ENCODE measurements at regions not wholly inside any gene's neighbourhood (a gene's known extent, or its start where the extent isn't known, plus 50 kb on each side); places are given as distances from the start of the nearest gene placed in this dataset.
"Not testable (repeated sequence)": the region's sequence is repeated elsewhere in the genome, so short reads cannot be mapped to it uniquely, and the experiment has no call there.

- H3K4me1 ChIP-seq (ENCODE audit: control insufficient read depth in 1 of 2, insufficient read depth in 1 of 2, low read depth in 1 of 2, low read length in 1 of 2) = no peaks in the 10 kb centered on the region
Observed at GRCh38 chr22:16699326-16699725, 106.7 kb upstream of the CCT8L2 start.

GRCh38 chr22:16697492-16698044, 105.0 kb upstream of the CCT8L2 start:
- not testable (repeated sequence) for H3K36me3 ChIP-seq; H3K4me3 ChIP-seq (ENCODE audit: low read depth in 1 of 2, low read length in 1 of 2); H3K9me3 ChIP-seq; H3K27me3 ChIP-seq; H3K4me1 ChIP-seq (ENCODE audit: control insufficient read depth in 1 of 2, insufficient read depth in 1 of 2, low read depth in 1 of 2, low read length in 1 of 2); H3K27ac ChIP-seq

More at GRCh38 chr22:16699326-16699725, 106.7 kb upstream of the CCT8L2 start:
- Histone ChIP-seq H3K9me3 (no peaks in the 10 kb centered on the region), H3K4me3 (ENCODE audit: low read depth in 1 of 2, low read length in 1 of 2) (no peak overlapping the region), H3K27ac (no peak overlapping the region), H3K27me3 (no peaks in the 10 kb centered on the region), H3K36me3 (no peaks in the 10 kb centered on the region)
- no peak for TF ChIP-seq CTCF (IDR thresholded peaks at IDR 0.05)

- H3K36me3 ChIP-seq; H3K27ac ChIP-seq; H3K4me3 ChIP-seq (ENCODE audit: low read depth in 1 of 2, low read length in 1 of 2); H3K27me3 ChIP-seq; H3K9me3 ChIP-seq; H3K4me1 ChIP-seq (ENCODE audit: control insufficient read depth in 1 of 2, insufficient read depth in 1 of 2, low read depth in 1 of 2, low read length in 1 of 2): not testable (repeated sequence)
Observed at GRCh38 chr22:16696900-16697299, 104.3 kb upstream of the CCT8L2 start.

- Histone ChIP-seq H3K9me3 (no peaks in the 10 kb centered on the region), H3K4me3 (ENCODE audit: low read depth in 1 of 2, low read length in 1 of 2) (no peak overlapping the region), H3K36me3 (no peaks in the 10 kb centered on the region), H3K27me3 (no peaks in the 10 kb centered on the region), H3K4me1 (ENCODE audit: control insufficient read depth in 1 of 2, insufficient read depth in 1 of 2, low read depth in 1 of 2, low read length in 1 of 2) (no peaks in the 10 kb centered on the region), H3K27ac (no peak overlapping the region)
- no peak for TF ChIP-seq CTCF (IDR thresholded peaks at IDR 0.05)
Observed at GRCh38 chr22:16695261-16695660, 102.7 kb upstream of the CCT8L2 start.

- H3K27ac ChIP-seq; H3K9me3 ChIP-seq; H3K27me3 ChIP-seq; H3K4me3 ChIP-seq (ENCODE audit: low read depth in 1 of 2, low read length in 1 of 2); H3K4me1 ChIP-seq (ENCODE audit: control insufficient read depth in 1 of 2, insufficient read depth in 1 of 2, low read depth in 1 of 2, low read length in 1 of 2); H3K36me3 ChIP-seq: not testable (repeated sequence)
Observed at GRCh38 chr22:16693747-16694146, 101.1 kb upstream of the CCT8L2 start.

GRCh38 chr22:16689358-16689757, 96.7 kb upstream of the CCT8L2 start:
- H3K9me3 ChIP-seq; H3K27ac ChIP-seq; H3K36me3 ChIP-seq; H3K4me3 ChIP-seq (ENCODE audit: low read depth in 1 of 2, low read length in 1 of 2); H3K4me1 ChIP-seq (ENCODE audit: control insufficient read depth in 1 of 2, insufficient read depth in 1 of 2, low read depth in 1 of 2, low read length in 1 of 2): not testable (repeated sequence)
- H3K27me3 ChIP-seq = peaks cover 12% of the 10 kb centered on the region

DNA sequence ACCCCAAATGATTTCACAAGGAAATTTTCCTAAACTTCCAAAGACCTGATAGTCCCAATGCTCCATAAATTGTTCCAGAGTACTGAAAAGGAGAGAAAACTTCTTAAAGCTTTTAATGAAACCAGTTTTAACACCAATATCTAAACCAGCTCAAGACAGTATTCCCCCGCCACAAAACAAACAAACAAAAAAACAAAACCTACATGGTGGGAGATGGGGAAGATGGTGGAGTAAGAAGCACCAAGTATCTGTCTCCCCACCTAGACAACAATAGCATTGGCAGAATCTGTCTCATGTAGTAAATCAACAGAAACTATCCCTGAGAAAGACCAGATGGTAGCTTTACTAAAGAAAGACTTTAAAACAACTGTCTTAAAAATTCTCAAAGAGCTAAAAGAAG, 88.7 kb upstream of the CCT8L2 start:
- H3K4me3 ChIP-seq (ENCODE audit: low read depth in 1 of 2, low read length in 1 of 2); H3K27ac ChIP-seq; H3K36me3 ChIP-seq; H3K9me3 ChIP-seq; H3K4me1 ChIP-seq (ENCODE audit: control insufficient read depth in 1 of 2, insufficient read depth in 1 of 2, low read depth in 1 of 2, low read length in 1 of 2): not testable (repeated sequence)
- peaks cover 16% of the 10 kb centered on the region for H3K27me3 ChIP-seq

DNA sequence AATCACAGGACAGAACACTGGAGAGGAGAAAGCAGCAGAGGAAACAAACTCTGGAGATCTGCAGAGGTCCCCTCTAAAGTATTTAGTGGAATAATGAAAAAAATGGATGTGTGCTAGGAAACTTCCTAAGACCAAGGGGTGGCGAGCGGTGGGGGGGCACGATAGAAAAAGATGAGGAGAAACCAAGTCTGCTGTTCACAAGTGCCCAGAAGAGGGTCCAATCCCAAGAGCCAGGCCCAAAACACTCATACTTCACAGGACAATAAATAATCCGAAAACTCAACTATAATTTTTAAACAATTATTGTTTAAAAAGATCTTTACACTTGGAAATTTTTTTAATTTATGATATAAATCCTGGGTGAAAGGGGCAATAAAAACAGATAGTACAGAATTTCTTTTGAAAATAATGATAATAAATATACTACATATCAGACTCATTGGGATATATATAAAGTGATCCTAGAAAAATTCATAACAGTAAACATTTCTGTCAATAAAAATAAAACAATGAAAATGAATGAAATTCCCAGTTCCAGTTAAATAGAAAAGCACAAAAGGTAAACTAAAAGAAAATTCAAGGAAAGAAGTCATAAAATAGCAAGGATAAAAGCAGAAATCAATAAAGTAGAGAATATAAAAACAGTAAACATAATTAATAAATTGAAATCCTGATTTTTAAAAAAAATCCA, 87.7 kb upstream of the CCT8L2 start:
- H3K36me3 ChIP-seq; H3K27ac ChIP-seq; H3K4me3 ChIP-seq (ENCODE audit: low read depth in 1 of 2, low read length in 1 of 2); H3K9me3 ChIP-seq; H3K4me1 ChIP-seq (ENCODE audit: control insufficient read depth in 1 of 2, insufficient read depth in 1 of 2, low read depth in 1 of 2, low read length in 1 of 2): not testable (repeated sequence)
- peaks cover 13% of the 10 kb centered on the region for H3K27me3 ChIP-seq

DNA sequence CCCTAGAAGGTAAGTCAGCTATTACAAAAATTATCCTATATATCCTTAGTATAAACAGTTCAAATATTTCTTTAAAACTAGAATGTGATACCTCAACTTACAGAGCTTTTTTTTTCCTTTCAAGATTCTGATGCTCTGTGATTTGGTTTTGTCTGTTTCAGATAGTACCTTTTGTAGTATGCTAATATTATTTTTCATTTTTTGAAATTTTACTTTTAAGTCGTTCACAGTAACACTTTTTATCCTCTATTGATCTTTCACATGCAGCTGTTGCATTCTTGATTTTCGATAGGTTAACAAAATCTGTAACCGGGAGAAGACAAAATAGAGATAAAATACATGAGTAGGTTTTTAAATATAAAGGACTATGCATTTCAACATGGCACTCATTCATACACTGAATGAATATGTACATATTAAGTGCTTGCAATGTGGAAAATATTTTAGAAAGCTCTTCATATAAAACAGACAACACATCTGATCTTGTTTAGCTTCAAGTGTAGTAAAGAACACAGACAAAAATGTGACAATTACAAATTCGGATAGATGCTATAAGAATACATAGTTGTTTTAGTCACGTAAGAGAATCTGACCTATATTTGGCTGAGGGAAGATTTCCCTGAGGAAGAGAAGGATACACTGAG, 86.7 kb upstream of the CCT8L2 start:
- H3K27ac ChIP-seq; H3K4me1 ChIP-seq (ENCODE audit: control insufficient read depth in 1 of 2, insufficient read depth in 1 of 2, low read depth in 1 of 2, low read length in 1 of 2); H3K27me3 ChIP-seq; H3K4me3 ChIP-seq (ENCODE audit: low read depth in 1 of 2, low read length in 1 of 2); H3K9me3 ChIP-seq; H3K36me3 ChIP-seq: not testable (repeated sequence)

DNA sequence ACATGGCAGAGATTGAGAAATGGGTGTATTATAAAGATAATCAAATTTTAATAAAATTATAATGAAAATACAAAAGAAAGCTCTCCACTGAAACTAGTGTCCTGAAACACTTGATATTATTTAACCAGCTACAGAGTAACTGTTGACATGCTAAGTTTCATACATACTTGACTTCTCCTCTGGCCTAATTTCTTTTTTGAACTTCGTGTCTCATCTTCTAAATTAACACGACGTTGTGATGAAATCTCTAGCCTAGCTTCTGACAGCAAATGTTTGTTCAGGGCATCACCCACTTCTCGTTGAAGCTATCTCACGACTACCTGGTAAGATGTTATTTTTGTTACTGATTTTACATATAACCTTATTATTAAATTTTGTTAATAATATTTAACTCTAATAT, 80.8 kb upstream of the CCT8L2 start:
- H3K36me3 ChIP-seq; H3K4me3 ChIP-seq (ENCODE audit: low read depth in 1 of 2, low read length in 1 of 2); H3K9me3 ChIP-seq; H3K4me1 ChIP-seq (ENCODE audit: control insufficient read depth in 1 of 2, insufficient read depth in 1 of 2, low read depth in 1 of 2, low read length in 1 of 2); H3K27ac ChIP-seq: not testable (repeated sequence)
- peaks cover 19% of the 10 kb centered on the region for H3K27me3 ChIP-seq

DNA sequence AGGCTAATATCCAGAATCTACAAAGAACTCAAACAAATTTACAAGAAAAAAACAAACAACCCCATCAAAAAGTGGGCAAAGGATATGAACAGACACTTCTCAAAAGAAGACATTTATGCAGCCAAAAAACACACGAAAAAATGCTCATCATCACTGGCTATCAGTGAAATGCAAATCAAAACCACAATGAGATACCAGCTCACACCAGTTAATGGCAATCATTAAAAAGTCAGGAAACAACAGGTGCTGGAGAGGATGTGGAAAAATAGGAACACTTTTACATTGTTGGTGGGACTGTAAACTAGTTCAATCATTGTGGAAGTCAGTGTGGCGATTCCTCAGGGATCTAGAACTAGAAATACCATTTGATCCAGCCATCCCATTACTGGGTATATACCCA, 73.0 kb upstream of the CCT8L2 start:
- H3K27me3 ChIP-seq = peaks cover 11% of the 10 kb centered on the region
- not testable (repeated sequence) for H3K4me3 ChIP-seq (ENCODE audit: low read depth in 1 of 2, low read length in 1 of 2); H3K27ac ChIP-seq; H3K9me3 ChIP-seq; H3K4me1 ChIP-seq (ENCODE audit: control insufficient read depth in 1 of 2, insufficient read depth in 1 of 2, low read depth in 1 of 2, low read length in 1 of 2); H3K36me3 ChIP-seq

DNA sequence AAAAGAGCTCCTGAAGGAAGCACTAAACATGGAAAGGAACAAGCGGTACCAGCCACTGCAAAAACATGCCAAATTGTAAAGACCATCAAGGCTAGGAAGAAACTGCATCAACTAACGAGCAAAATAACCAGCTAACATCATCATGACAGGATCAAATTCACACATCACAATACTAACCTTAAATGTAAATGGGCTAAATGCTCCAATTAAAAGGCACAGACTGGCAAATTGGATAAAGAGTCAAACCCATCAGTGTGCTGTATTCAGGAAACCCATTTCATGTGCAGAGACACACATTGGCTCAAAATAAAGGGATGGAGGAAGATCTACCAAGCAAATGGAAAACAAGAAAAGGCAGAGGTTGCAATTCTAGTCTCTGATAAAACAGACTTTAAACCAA, 69.7 kb upstream of the CCT8L2 start:
- not testable (repeated sequence) for H3K27me3 ChIP-seq; H3K4me1 ChIP-seq (ENCODE audit: control insufficient read depth in 1 of 2, insufficient read depth in 1 of 2, low read depth in 1 of 2, low read length in 1 of 2); H3K27ac ChIP-seq; H3K9me3 ChIP-seq; H3K36me3 ChIP-seq; H3K4me3 ChIP-seq (ENCODE audit: low read depth in 1 of 2, low read length in 1 of 2)
